CD1c-positive myeloid dendritic cell (primary cell): ENCODE measurements at regions not wholly inside any gene's neighbourhood (a gene's known extent, or its start where the extent isn't known, plus 50 kb on each side); places are given as distances from the start of the nearest gene placed in this dataset.
"Not testable (repeated sequence)": the region's sequence is repeated elsewhere in the genome, so short reads cannot be mapped to it uniquely, and the experiment has no call there.

Source experiments
- DNase-seq: peaks from one replicate; pipeline ENCODE4 v3.0.0-alpha.2; 2016; ENCODE audit errors: extremely low spot score

DNA sequence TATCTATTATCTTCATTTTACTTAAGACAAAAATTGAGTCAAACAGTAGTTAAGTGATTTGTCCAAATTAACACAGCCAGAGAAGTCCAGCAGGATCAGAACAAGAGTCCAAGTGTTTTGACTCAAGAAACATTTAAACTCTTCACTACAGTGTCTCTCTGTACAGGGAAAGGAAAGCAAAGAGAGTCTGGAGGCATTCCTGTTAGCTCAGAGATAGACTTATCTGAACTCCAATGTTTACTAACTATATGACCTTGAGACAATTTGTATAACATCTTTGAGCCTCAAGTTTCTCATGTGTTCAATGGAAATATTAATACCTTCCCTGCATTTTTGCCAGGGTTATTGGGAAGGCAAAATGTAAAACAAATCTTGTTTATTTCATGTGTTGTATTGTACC, 849.1 kb downstream of the DIPK2A start:
- DNase-seq = no peak

GRCh38 chr3:144821583-144821982, 850.0 kb downstream of the DIPK2A start:
- no peak for DNase-seq

- DNase-seq = no peak
These were observed 851.0 kb downstream of the DIPK2A start for GRCh38 chr3:144822671-144823070.

GRCh38 chr3:144831955-144832716, 860.5 kb downstream of the DIPK2A start:
- no peak for DNase-seq

GRCh38 chr3:144839991-144840390, 868.4 kb downstream of the DIPK2A start:
- DNase-seq = no peak

DNA sequence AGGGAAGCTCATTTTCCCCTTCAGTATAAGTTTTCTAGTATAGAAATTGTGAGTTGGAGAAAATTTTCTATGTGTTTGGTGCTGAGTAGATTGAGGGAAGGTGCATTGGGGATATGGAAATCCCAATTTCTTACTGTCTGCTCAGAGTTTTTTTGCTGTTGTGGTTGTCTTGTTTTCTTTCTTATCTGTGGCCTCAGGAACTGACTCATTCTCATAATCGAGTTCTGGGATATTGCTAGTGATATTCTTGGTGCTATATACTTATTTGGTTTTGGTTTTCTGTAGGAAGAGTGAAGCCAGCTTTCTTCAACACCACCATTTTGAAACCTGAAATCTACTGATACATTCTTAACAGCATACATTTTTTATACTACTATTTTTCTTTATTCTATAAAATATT, 869.2 kb downstream of the DIPK2A start:
- DNase-seq = no peak

DNA sequence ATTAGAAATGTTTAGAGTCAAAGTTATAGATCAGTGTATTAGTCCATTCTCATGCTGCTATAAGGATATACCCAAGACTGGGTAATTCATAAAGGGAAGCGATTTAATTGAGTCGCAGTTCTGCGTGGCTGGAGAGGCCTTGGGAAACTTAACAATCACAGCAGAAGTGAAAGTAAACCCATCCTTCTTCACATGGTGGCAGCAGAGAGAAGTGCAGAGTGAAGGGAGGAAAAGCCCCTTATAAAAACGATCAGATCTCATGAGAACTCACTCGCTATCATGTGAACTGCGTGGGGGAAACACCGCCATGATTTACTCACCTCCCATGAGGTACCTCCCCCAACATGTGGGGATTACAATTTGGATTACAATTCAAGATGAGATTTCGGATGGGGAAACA, 871.5 kb downstream of the DIPK2A start:
- DNase-seq = no peak

- DNase-seq = peak; percentile 45
These were observed 881.4 kb downstream of the DIPK2A start for GRCh38 chr3:144852999-144853398.

- DNase-seq = not testable (repeated sequence)
These were observed 882.4 kb downstream of the DIPK2A start for GRCh38 chr3:144854020-144854419.

- no peak for DNase-seq
These were observed 887.5 kb downstream of the DIPK2A start for GRCh38 chr3:144859161-144859560.

GRCh38 chr3:144864646-144865045, 893.0 kb downstream of the DIPK2A start:
- no peak for DNase-seq

- DNase-seq = no peak
These were observed 894.3 kb downstream of the DIPK2A start for GRCh38 chr3:144865948-144866347.

- peak; percentile 18 for DNase-seq
These were observed 894.9 kb downstream of the DIPK2A start for GRCh38 chr3:144866476-144866875.

- DNase-seq = no peak
These were observed 896.9 kb downstream of the DIPK2A start for GRCh38 chr3:144868506-144868905.

DNA sequence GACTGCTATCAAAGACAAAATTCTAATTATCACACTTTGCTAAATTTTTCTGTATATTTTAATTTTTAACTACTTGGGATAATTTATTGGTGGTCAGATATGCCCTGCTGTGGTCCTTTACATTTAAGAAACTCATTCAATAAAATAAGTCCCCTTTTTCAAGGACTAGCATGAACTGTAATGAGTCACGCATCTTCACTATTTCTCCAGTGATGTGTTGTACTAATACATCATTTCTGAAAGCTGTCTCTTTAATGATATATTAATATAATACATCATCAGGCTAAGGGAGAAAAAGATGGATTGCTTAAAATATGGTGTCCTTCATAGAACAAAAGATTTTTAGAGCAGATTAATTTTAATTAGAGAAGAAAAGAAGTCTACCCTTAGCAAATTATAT, 901.4 kb downstream of the DIPK2A start:
- no peak for DNase-seq

- DNase-seq = no peak
These were observed 903.6 kb downstream of the DIPK2A start for GRCh38 chr3:144875211-144875610.

DNA sequence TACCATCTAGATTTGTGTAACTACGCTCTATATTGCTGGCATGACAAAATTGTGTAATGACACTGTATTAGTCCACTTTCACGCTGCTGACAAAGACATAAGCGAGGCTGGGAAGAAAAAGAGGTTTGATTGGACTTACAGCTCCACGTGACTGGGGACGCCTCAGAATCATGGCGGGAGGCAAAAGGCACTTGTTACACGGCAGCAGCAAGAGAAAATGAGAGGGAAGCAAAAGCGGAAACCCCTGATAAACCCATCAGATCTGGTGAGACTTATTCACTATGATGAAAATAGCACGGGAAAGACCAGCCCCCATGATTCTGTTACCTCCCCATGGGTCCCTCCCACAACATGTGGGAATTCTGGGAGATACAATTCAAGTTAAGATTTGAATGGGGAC, 905.7 kb downstream of the DIPK2A start:
- DNase-seq = no peak

DNA sequence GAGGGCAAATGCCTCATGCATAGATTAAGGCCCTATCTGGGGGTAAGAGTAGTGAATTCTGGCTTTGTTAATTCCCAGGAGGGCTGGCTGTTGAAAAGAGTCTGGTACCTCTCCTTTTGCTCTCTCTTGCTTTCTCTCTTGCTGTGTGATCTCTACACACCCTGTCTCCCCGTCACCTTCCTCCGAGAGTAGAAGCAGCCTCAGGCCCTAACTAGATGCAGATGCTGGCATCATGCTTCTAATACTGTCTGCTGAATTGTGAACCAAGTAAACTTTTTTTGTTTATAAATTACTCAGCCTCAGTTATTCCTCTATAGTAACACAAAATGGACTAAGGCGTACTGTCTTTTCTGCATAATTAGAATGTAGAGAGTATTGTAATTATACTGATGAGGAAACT, 908.1 kb downstream of the DIPK2A start:
- DNase-seq = no peak

GRCh38 chr3:144893980-144894379, 922.4 kb downstream of the DIPK2A start:
- no peak for DNase-seq

DNA sequence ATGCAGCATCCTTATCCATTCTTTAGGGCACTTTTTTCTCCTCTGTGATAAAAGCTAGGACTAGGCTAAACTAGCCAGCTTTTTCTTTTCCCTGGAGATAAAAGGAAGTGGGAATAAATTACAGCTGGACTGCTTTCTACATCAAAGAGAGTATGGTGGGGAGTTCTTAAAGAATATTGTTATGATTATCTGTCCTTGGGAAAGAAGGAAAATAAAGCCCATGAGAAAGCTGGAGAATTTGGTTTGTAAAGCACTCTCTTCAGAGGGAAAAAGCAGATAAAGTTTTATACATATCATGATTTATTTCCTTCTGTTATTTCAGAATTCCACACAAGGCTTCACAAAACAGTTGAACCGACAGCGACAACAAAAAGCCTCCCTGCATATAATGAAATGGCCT, 923.0 kb downstream of the DIPK2A start:
- no peak for DNase-seq

- DNase-seq = no peak
These were observed 928.7 kb downstream of the DIPK2A start for GRCh38 chr3:144900366-144900765.

DNA sequence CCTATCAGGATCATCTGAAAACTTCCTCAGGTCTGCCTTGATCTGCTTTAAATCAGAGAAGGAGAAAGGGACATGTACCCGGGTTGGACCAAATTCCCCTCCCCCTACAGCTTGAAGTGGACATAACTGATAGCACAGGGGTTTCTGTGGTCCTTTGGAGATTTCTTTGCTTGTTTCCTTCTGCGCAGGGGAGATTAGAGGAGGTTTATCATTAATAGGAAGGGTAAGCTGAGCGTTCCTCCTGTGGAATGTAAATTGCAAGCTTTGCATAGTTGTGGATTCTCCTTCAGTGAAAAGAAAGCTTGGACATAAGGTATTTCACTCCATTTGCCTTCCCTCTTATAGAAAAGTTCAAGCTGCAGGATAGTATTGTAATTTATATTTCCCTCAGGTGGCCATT, 936.0 kb downstream of the DIPK2A start:
- not testable (repeated sequence) for DNase-seq

DNA sequence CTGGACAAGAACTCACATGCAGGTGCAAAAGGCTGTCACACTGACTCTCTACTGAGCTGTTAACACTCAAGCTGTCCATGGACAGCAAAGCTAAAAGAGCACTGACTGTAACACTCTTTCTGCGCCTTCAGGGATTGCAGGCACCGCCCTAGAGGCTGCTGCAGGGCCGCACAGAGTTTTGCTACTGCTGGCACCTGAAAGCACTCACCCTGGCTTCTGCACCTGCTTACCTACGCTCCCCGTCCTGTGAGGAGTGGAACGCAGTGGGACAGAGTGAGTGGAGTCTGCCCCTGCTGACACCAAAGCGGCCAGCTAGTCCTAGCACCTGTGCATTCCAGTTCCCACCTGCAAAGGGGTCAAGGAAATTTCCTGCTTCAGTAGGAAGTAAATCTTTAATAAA, 941.3 kb downstream of the DIPK2A start:
- DNase-seq = no peak

DNA sequence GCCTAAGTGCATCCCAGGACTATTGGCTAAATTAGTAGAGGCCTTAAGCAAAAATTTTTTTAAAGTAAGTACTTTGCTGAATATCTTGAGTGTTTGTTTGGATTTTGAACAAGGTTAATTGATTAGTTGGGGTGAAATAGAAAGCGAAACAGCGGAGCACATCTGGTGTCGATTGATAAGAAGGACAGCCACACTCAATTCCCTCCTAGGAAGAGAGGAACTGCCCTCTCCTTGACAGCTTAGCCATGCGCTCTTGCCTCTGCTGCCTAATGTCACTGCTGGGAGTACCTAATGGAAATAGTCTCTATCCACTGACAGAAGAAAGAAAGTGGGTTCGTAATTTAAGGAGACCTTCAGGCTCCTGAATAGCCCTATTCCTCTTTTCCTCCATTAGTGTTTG, 943.6 kb downstream of the DIPK2A start:
- no peak for DNase-seq
